Pancreas (tissue), 10 donors: ENCODE measurements at regions not wholly inside any gene's neighbourhood (a gene's known extent, or its start where the extent isn't known, plus 50 kb on each side); places are given as distances from the start of the nearest gene placed in this dataset.

Experiments
- ATAC-seq, 4 donors: fragments of 200-7000 bp; cut with Tn5 transposase; one replicate each; pipeline versions ENCODE4 v1.8.0 to v1.9.1; 2020; ENCODE audit warnings: mild to moderate bottlenecking in 4 of 4, moderate library complexity in 4 of 4
- DNase-seq, 6 donors: peaks; one replicate each; pipeline ENCODE4 v3.0.0-alpha.2; 2020
- FAIRE-seq: peaks from 2 replicates; lab custom pipeline; 2012; peaks lifted over from hg19 to GRCh38; lab: Jason Lieb, UNC
- H3K27ac ChIP-seq, 4 donors: fragments of 200-600 bp; sonication (generic); 1 replicate in 3 of 4; 2 replicates in 1 of 4; pipeline versions ENCODE4 v1.5.0 to v1.8.0; 2020
- H3K27me3 ChIP-seq, 4 donors: fragments of 200-600 bp; one replicate each; pipeline ENCODE4 v1.8.0; 2021
- H3K36me3 ChIP-seq, 3 donors: fragments of 200-600 bp; sonication (generic) in 1 of 3; one replicate each; pipeline versions ENCODE4 v1.5.0 to v1.8.0; 2020 to 2021
- H3K4me1 ChIP-seq, 3 donors: fragments of 200-600 bp; one replicate each; pipeline ENCODE4 v1.8.0; 2021
- H3K4me3 ChIP-seq, 4 donors: fragments of 200-600 bp; sonication (generic) in 2 of 4; one replicate each; pipeline versions ENCODE4 v1.5.0 to v1.8.0; 2020 to 2021
- H3K9me3 ChIP-seq, 4 donors: fragments of 200-600 bp; one replicate each; pipeline ENCODE4 v1.8.0; 2021
- WGBS, 2 donors: extraction: QIAGEN DNeasy Blood & Tissue Kit; methylation state at CpG; one replicate each; pipeline ENCODE4 v1.1.7; 2013; 5-methylcytosine and 5-hydroxymethylcytosine counted together
- intact Hi-C, 3 donors: fragments of 100-400 bp; cut with DNase I; formaldehyde crosslinking; loops; one replicate each; pipeline versions ENCODE4 v1.11.1 to v1.14.2; 2022
- TF ChIP-seq, protein P1 (sequence below), 4 donors: fragments of 200-600 bp; sonication (generic) in 3 of 4; IDR thresholded peaks; one replicate each; pipeline versions ENCODE4 v1.5.0 to v1.8.0; 2021; ENCODE audit warnings: antibody characterized with exemption in 4 of 4
- donor health status: healthy with polysubstance abuse.
- donor health status: DM: no; HTN: no; CAD: no; lungs with moderate emphysema.
- donor health status: DM: no; HTN: no; CAD: no.
- donor health status: control.
- donor health status: control.
- donor health status: Bipolar disorder and iron deficiency.
- donor health status: DM: yes; HTN: yes; CAD: no.
- donor health status: DM: no; HTN: no; CAD: no.
- donor health status: DM: no; HTN: no; CAD: no.
- donor health status: DM: yes; HTN: yes; CAD: no.

DNA sequence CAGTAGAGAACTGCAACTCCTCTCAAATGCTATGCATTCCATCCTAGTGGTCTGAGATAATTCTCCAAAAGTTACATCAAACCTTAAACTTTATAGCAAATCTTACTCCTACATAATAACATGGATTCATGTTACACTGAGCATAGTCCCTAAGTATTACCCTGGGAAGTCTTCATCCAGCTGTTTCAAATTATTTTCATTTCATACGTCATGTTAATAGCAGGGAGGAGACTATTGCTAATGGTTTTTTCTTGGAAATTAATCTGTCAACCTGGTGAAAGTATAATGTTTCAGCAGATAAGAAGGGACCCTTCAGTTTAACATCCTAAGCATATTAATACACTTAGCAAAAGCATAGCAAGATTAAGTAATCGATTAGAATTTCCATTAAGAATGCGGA is 318.1 kb downstream of the USP25 start:
- Histone ChIP-seq H3K9me3 (no peaks in the 10 kb centered on the region), H3K36me3 (no peaks in the 10 kb centered on the region), H3K27me3 (no peaks in the 10 kb centered on the region), H3K4me1 (no peaks in the 10 kb centered on the region), H3K4me3 (no peak overlapping the region), H3K27ac (no peak overlapping the region)
- DNase-seq, result no peak
- no peak for FAIRE-seq
- intact Hi-C loops, result no loop called here
- 71 to 84% methylated on average over 3 of the region's 3 CpGs for WGBS, 2 donors
- TF ChIP-seq, protein P1, sequence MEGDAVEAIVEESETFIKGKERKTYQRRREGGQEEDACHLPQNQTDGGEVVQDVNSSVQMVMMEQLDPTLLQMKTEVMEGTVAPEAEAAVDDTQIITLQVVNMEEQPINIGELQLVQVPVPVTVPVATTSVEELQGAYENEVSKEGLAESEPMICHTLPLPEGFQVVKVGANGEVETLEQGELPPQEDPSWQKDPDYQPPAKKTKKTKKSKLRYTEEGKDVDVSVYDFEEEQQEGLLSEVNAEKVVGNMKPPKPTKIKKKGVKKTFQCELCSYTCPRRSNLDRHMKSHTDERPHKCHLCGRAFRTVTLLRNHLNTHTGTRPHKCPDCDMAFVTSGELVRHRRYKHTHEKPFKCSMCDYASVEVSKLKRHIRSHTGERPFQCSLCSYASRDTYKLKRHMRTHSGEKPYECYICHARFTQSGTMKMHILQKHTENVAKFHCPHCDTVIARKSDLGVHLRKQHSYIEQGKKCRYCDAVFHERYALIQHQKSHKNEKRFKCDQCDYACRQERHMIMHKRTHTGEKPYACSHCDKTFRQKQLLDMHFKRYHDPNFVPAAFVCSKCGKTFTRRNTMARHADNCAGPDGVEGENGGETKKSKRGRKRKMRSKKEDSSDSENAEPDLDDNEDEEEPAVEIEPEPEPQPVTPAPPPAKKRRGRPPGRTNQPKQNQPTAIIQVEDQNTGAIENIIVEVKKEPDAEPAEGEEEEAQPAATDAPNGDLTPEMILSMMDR (IDR thresholded peaks at IDR 0.05), result no peak
- ATAC-seq, result no peak

DNA sequence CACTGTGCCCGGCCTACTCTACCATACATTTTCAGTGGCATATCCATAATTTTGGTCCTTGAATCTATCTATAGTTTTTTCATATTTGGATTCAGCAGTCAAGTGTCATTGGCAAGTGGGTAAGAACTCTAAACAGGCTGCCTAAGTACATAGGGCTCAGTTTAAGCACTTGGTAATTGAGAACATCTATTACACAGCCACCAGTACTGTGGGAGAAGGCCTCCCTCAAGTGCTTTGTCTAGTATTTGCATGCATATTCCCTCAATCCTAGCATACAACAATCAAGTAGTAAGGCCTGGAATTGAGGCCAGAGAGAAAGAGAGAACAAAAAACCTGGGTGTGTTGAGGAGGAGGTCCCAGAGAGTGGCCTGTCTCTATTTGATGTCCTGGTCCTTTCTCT is 325.2 kb downstream of the USP25 start:
- H3K4me1 ChIP-seq, result no peaks in the 10 kb centered on the region
- TF ChIP-seq, protein P1 (IDR thresholded peaks at IDR 0.05), result no peak
- no peak for FAIRE-seq
- no peak for DNase-seq
- no peak for ATAC-seq
- intact Hi-C loops, result no loop called here
- no peak overlapping the region for H3K4me3 ChIP-seq
- H3K9me3 ChIP-seq, result no peaks in the 10 kb centered on the region
- H3K27ac ChIP-seq, result no peak overlapping the region
- WGBS, 2 donors, result 51 to 76% methylated on average over 1 of the region's 1 CpG
- no peaks in the 10 kb centered on the region for H3K27me3 ChIP-seq
- H3K36me3 ChIP-seq, result no peaks in the 10 kb centered on the region

DNA sequence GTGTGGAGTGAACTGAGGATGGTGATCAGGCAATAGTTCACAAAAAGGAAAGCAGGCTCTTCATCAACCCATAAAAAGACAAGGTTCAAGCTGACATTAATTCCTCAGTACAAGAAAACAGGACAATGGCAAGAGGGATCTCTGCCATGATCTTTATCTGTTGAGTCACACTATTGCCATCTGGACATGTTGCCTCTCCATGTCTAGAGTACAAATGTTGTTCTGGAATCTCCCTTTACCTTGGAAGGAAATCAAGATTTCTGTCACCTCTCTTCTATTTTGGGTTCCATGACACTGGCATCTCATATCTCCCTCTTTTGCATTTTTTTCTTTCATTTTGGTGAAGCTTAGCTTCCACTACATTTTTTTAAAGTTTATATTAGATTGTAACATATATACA is 329.1 kb downstream of the USP25 start:
- H3K27me3 ChIP-seq, result no peaks in the 10 kb centered on the region
- DNase-seq, result no peak

DNA sequence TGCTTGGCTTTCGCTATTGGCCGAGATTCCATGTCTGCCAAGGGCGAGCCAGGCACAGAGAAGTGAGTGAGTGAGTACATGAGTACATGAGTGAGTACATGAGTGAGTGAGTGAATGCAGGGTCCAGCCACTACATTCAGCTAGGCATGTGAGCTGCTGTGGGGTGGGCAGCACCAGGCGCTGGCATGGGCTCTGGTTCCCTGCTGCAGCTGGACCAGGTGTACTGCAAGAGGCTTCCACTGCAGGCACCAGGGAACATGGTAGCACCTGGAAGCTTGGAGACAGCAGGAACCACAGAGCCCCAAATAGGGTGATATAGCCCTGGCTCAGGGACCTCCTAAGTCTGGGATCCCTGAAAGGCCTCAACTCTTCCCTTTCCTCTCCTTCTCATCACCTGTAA is 330.2 kb downstream of the USP25 start:
- TF ChIP-seq, protein P1 (IDR thresholded peaks at IDR 0.05), result no peak
- WGBS, 2 donors, result 70 to 82% methylated on average over 4 of the region's 4 CpGs
- no peak overlapping the region for H3K27ac ChIP-seq
- H3K9me3 ChIP-seq, result no peaks in the 10 kb centered on the region
- H3K27me3 ChIP-seq, result no peaks in the 10 kb centered on the region
- H3K4me1 ChIP-seq, result no peaks in the 10 kb centered on the region
- FAIRE-seq (no peak), ATAC-seq (no peak), DNase-seq (peak in 2 of 6 donors; percentile 19 to 36)
- H3K4me3 ChIP-seq, result no peak overlapping the region
- intact Hi-C loops, result no loop called here
- H3K36me3 ChIP-seq, result no peaks in the 10 kb centered on the region

More for the DNA sequence above, 329.1 kb downstream of the USP25 start:
- Histone ChIP-seq H3K4me1 (no peaks in the 10 kb centered on the region), H3K36me3 (no peaks in the 10 kb centered on the region), H3K4me3 (no peak overlapping the region), H3K9me3 (no peaks in the 10 kb centered on the region), H3K27ac (no peak overlapping the region)
- TF ChIP-seq, protein P1 (IDR thresholded peaks at IDR 0.05), result no peak
- ATAC-seq, result no peak
- intact Hi-C loops, result no loop called here
- no peak for FAIRE-seq

DNA sequence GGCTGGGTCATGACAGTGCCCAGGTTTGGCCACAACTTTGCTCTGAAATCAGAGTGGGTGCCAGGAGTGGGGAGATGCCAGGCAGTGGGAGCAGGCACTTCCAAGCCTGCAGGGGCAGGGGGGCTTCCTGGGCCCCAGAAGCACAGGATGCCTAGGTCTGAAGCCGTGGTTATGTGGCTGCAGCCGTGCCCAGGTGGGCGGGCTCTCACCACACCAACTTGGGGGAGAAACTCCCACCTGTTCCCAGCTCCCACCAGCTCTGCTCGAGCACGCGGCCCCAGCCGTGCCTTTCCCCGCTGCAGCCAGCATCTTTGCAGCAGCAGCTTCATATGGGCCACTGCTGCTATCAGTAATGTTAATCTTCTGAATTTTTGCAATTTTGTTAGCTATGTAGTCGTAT is 331.4 kb downstream of the USP25 start:
- H3K9me3 ChIP-seq, result no peaks in the 10 kb centered on the region
- no peaks in the 10 kb centered on the region for H3K27me3 ChIP-seq
- FAIRE-seq, result no peak
- DNase-seq, result peak in 1 of 6 donors; percentile 37
- intact Hi-C loops, result no loop called here
- 84 to 94% methylated on average over 9 of the region's 9 CpGs for WGBS, 2 donors
- TF ChIP-seq, protein P1 (IDR thresholded peaks at IDR 0.05), result no peak
- no peak overlapping the region for H3K27ac ChIP-seq
- ATAC-seq, result no peak
- H3K36me3 ChIP-seq, result no peaks in the 10 kb centered on the region
- H3K4me3 ChIP-seq, result no peak overlapping the region
- no peaks in the 10 kb centered on the region for H3K4me1 ChIP-seq
